GM18873 (cell line): ENCODE measurements at regions not wholly inside any gene's neighbourhood (a gene's known extent, or its start where the extent isn't known, plus 50 kb on each side); places are given as distances from the start of the nearest gene placed in this dataset.

ENCODE experiments used
- ATAC-seq: cut with Tn5 transposase; IDR thresholded peaks from one replicate; pipeline ENCODE4 v1.9.1; 2021; ENCODE audit warnings: mild to moderate bottlenecking, moderate library complexity, moderate number of reproducible peaks; ENCODE audit not compliant: unreplicated experiment, low FRiP score

GRCh38 chr3:1010228-1010627, 82.6 kb upstream of the CNTN6 start:
- no peak for ATAC-seq

GRCh38 chr3:1015826-1016225, 77.0 kb upstream of the CNTN6 start:
- ATAC-seq: no peak

GRCh38 chr3:1017870-1018269, 75.0 kb upstream of the CNTN6 start:
- no peak for ATAC-seq

- no peak for ATAC-seq
These were observed 73.7 kb upstream of the CNTN6 start for GRCh38 chr3:1019157-1019556.

GRCh38 chr3:1026395-1026794, 66.4 kb upstream of the CNTN6 start:
- no peak for ATAC-seq

- ATAC-seq: no peak
These were observed 56.5 kb upstream of the CNTN6 start for GRCh38 chr3:1036207-1036826.

- ATAC-seq: no peak
These were observed 55.2 kb upstream of the CNTN6 start for GRCh38 chr3:1037631-1038030.
